HepG2 (cell line): ENCODE measurements at regions not wholly inside any gene's neighbourhood (a gene's known extent, or its start where the extent isn't known, plus 50 kb on each side); places are given as distances from the start of the nearest gene placed in this dataset.

Source experiments
- ATAC-seq: fragments of 200-7000 bp; cut with Tn5 transposase; 3 replicates; pipeline ENCODE4 v1.9.1; 2020; ENCODE audit warnings: mild to moderate bottlenecking, moderate library complexity
- BruUV-seq: library from RNA; stranded (reverse); fragments of 400-500 nt; replicated peaks from 2 replicates; lab custom pipeline; 2021; lab: Mats Ljungman, UMichigan
- CTCF ChIA-PET: fragments of 300-600 bp; formaldehyde crosslinking; extraction: SDS; loops from one replicate; lab custom pipeline; 2021; ENCODE audit warnings: low total read pairs, inconsistent platforms, low intra/inter-chr PET ratio; lab: Yijun Ruan, JAX
- POLR2A ChIA-PET: fragments of 350-600 bp; sonication (Branson Sonifier 250); formaldehyde crosslinking; loops from one replicate; lab custom pipeline; 2020; ENCODE audit warnings: antibody characterized with exemption, inconsistent platforms; lab: Yijun Ruan, JAX
- DNase-seq: peaks from one replicate; pipeline ENCODE4 v3.0.0-alpha.2; 2015; ENCODE audit warnings: low spot score
- FAIRE-seq: peaks from 3 replicates; lab custom pipeline; 2011; peaks lifted over from hg19 to GRCh38; lab: Jason Lieb, UNC
- H2AFZ ChIP-seq: one replicate; pipeline ENCODE4 v1.6.1; 2011; ENCODE audit warnings: low read length, inconsistent platforms
- H3K27ac ChIP-seq: fragments of 300-600 bp; 3 replicates; pipeline ENCODE4 v1.8.0; 2011; ENCODE audit warnings: mixed run types, mild to moderate bottlenecking, mixed read lengths, low read length, inconsistent platforms; ENCODE audit not compliant: insufficient read depth; ENCODE audit errors: extremely low read length
- H3K27me3 ChIP-seq, 2 experiments: fragments of 200-600 bp in 1 of 2; 2 replicates in 1 of 2; 3 replicates in 1 of 2; pipeline versions ENCODE4 v1.6.0 to v1.8.0; 2011; ENCODE audit warnings: low read length in 2 of 2, mild to moderate bottlenecking in 2 of 2, moderate library complexity in 2 of 2, inconsistent platforms in 1 of 2; ENCODE audit not compliant: insufficient read depth in 2 of 2, control insufficient read depth in 1 of 2
- H3K36me3 ChIP-seq, 2 experiments: fragments of 200-600 bp in 1 of 2; replicated peaks in 1 of 2; 2 replicates in 1 of 2; 3 replicates in 1 of 2; pipeline versions ENCODE4 v1.5.1 to v1.8.0; 2011; ENCODE audit warnings: low read length in 2 of 2, inconsistent platforms in 1 of 2; ENCODE audit not compliant: insufficient read depth in 2 of 2, control insufficient read depth in 1 of 2
- H3K4me1 ChIP-seq: 2 replicates; pipeline ENCODE4 v1.5.1; 2012; ENCODE audit warnings: low read length, inconsistent platforms; ENCODE audit not compliant: insufficient read depth
- H3K4me2 ChIP-seq: 2 replicates; pipeline ENCODE4 v1.6.0; 2011; ENCODE audit warnings: low read depth, low read length, inconsistent platforms
- H3K4me3 ChIP-seq, 3 experiments: fragments of 200-600 bp in 1 of 3; sonication (generic), shearing (Covaris generic) in 1 of 3; replicated peaks in 1 of 3; 2 replicates each; pipeline ENCODE4 v1.5.1; 2011 to 2016; ENCODE audit warnings: low read length in 3 of 3, inconsistent platforms in 2 of 3, low read depth in 2 of 3, mild to moderate bottlenecking in 2 of 3, control low read depth in 1 of 3, mixed read lengths in 1 of 3; ENCODE audit not compliant: insufficient read depth in 1 of 3
- H3K79me2 ChIP-seq: one replicate; pipeline ENCODE4 v1.6.1; 2011; ENCODE audit warnings: low read length, inconsistent platforms; ENCODE audit not compliant: insufficient read depth
- H3K9ac ChIP-seq: 2 replicates; pipeline ENCODE4 v1.6.0; 2011; ENCODE audit warnings: mild to moderate bottlenecking, low read depth, low read length, inconsistent platforms; ENCODE audit not compliant: insufficient read depth
- H3K9me3 ChIP-seq: 2 replicates; pipeline ENCODE4 v1.5.1; 2012; ENCODE audit warnings: mild to moderate bottlenecking, low read length
- H4K20me1 ChIP-seq: 2 replicates; pipeline ENCODE4 v1.6.0; 2011; ENCODE audit warnings: inconsistent platforms, mild to moderate bottlenecking, low read length, moderate library complexity; ENCODE audit not compliant: insufficient read depth
- ATF7 ChIP-seq, 2 experiments: fragments of 450-650 bp in 1 of 2; sonication (generic) in 1 of 2; formaldehyde crosslinking in 1 of 2; IDR thresholded peaks; 2 replicates each; pipeline versions ENCODE4 v1.4.0 to v1.6.1; 2016 to 2020; ENCODE audit warnings: antibody characterized with exemption in 1 of 2, mild to moderate bottlenecking in 1 of 2, missing genetic modification reagents in 1 of 2
- CREB1 ChIP-seq, 2 experiments: fragments of 450-650 bp in 1 of 2; IDR thresholded peaks; 2 replicates each; pipeline ENCODE4 v1.6.1; 2016 to 2017; ENCODE audit warnings: control low read depth in 1 of 2, mild to moderate bottlenecking in 1 of 2, missing compliant biosample characterization in 1 of 2, missing genetic modification characterization in 1 of 2
- FIP1L1 ChIP-seq: fragments of 200-400 bp; formaldehyde crosslinking; IDR thresholded peaks from 2 replicates; pipeline ENCODE4 v1.6.1; 2018; ENCODE audit warnings: low read depth, mild to moderate bottlenecking, low read length, moderate library complexity, borderline replicate concordance; ENCODE audit not compliant: insufficient read depth
- PHF5A ChIP-seq: IDR thresholded peaks from one replicate; pipeline ENCODE4 v1.6.1; 2018; ENCODE audit warnings: low read depth, missing genetic modification reagents; ENCODE audit not compliant: unreplicated experiment
- ZBED4 ChIP-seq: sonication (generic); formaldehyde crosslinking; IDR thresholded peaks from 2 replicates; pipeline ENCODE4 v1.4.0; 2020; ENCODE audit warnings: missing genetic modification reagents, borderline replicate concordance
- in situ Hi-C: cut with HindIII; loops from 2 replicates; pipeline ENCODE4 v1.10.0; 2017; ENCODE audit warnings: low pct_unique_long_range_greater_than_20kb; ENCODE audit not compliant: extremely low pct_ligation_motif_present
- intact Hi-C: fragments of 100-400 bp; cut with micrococcal nuclease; formaldehyde crosslinking; loops from one replicate; pipeline ENCODE4 v1.10.0; 2022; ENCODE audit not compliant: unreplicated experiment
- TF ChIP-seq, protein P1 (sequence below): IDR thresholded peaks from 2 replicates; pipeline ENCODE4 v1.6.1; 2016; ENCODE audit warnings: missing genetic modification reagents, missing compliant biosample characterization
- TF ChIP-seq, protein P2 (sequence below): sonication (generic); formaldehyde crosslinking; IDR thresholded peaks from 2 replicates; pipeline ENCODE4 v1.5.0; 2020; ENCODE audit warnings: missing genetic modification reagents

GRCh38 chr3:159532577-159532976, 456.1 kb upstream of the IL12A start:
- Histone ChIP-seq H3K27ac (no peak overlapping the region), H4K20me1 (no peaks in the 10 kb centered on the region), H3K4me3 (no peak overlapping the region), H3K9ac (no peak overlapping the region), H3K9me3 (no peaks in the 10 kb centered on the region), H3K79me2 (no peaks in the 10 kb centered on the region), H2AFZ (no peak overlapping the region), H3K4me1 (no peaks in the 10 kb centered on the region), H3K4me2 (no peak overlapping the region), H3K27me3 (no peaks in the 10 kb centered on the region), H3K36me3 (no peaks in the 10 kb centered on the region)
- ChIA-PET CTCF (no interaction called here), POLR2A (no interaction called here)
- DNase-seq (no peak), ATAC-seq (no peak), FAIRE-seq (no peak)
- TF ChIP-seq ZBED4 (CRISPR knock-in tag) (no peak), ATF7 (IDR thresholded peaks at IDR 0.05) (0 out of 2 replicates have a peak, but pooled peaks have one; percentile 14), ATF7 (CRISPR knock-in tag; IDR thresholded peaks at IDR 0.05) (no peak), FIP1L1 (no peak), PHF5A (CRISPR knock-in tag) (no peak), CREB1 (IDR thresholded peaks at IDR 0.05) (peak; percentile 33; the same call in 1 of the 2 replicates), CREB1 (CRISPR knock-in tag; IDR thresholded peaks at IDR 0.05) (no peak)
- TF ChIP-seq, protein P1, sequence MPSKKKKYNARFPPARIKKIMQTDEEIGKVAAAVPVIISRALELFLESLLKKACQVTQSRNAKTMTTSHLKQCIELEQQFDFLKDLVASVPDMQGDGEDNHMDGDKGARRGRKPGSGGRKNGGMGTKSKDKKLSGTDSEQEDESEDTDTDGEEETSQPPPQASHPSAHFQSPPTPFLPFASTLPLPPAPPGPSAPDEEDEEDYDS (CRISPR knock-in tag) = no peak
- TF ChIP-seq, protein P2, sequence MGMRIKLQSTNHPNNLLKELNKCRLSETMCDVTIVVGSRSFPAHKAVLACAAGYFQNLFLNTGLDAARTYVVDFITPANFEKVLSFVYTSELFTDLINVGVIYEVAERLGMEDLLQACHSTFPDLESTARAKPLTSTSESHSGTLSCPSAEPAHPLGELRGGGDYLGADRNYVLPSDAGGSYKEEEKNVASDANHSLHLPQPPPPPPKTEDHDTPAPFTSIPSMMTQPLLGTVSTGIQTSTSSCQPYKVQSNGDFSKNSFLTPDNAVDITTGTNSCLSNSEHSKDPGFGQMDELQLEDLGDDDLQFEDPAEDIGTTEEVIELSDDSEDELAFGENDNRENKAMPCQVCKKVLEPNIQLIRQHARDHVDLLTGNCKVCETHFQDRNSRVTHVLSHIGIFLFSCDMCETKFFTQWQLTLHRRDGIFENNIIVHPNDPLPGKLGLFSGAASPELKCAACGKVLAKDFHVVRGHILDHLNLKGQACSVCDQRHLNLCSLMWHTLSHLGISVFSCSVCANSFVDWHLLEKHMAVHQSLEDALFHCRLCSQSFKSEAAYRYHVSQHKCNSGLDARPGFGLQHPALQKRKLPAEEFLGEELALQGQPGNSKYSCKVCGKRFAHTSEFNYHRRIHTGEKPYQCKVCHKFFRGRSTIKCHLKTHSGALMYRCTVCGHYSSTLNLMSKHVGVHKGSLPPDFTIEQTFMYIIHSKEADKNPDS (CRISPR knock-in tag) = no peak
- intact Hi-C loops = no loop called here
- in situ Hi-C loops = no loop called here
- BruUV-seq = no TSS peak
